NK-92 treated with Interleukin-12 subunit alpha and Interleukin-12 subunit beta, amount 100 ng/mL, for 24 hours (cell line): ENCODE measurements at regions not wholly inside any gene's neighbourhood (a gene's known extent, or its start where the extent isn't known, plus 50 kb on each side); places are given as distances from the start of the nearest gene placed in this dataset.
"Not testable (repeated sequence)": the region's sequence is repeated elsewhere in the genome, so short reads cannot be mapped to it uniquely, and the experiment has no call there.

Experiments
- DNase-seq: peaks from one replicate; lab custom pipeline; 2025; lab: John Stamatoyannopoulos, UW

DNA sequence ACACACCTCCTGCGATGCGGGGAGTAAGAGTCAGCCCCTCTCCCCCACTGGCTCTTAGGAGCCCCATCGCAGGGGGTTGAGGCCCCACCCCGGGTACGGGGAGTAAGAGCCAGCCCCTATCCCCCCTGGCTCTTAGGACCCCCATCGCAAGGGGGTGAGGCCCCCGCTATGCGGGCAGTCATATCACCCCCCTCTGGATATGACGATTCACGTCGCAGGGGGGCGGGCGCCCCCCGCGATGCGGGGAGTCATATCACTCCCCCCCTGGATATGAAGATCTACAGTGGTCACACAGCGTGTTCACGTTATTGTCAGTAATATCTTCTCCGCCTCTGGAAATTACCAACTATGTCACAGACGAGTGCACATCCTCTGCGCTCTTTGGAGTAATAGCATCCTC, 61.1 kb downstream of the DEFB131A start:
- DNase-seq, result not testable (repeated sequence)

DNA sequence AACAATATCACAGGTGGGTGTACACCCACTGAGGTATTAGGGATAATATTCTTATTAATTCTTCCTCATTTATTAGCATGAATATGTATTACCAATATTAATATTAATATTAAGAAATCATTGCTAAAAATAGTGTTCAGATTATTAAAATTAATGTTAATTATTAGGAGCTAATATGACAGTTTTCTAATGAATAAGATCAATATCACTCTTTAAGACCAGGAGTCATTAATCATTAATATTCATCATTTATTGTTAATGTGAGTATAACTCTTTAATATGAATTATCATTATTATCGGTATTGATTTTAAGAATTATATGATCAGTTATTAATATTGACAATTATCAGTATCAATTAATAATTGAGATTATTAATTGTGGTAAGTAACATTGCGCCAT, 62.5 kb downstream of the DEFB131A start:
- not testable (repeated sequence) for DNase-seq

DNA sequence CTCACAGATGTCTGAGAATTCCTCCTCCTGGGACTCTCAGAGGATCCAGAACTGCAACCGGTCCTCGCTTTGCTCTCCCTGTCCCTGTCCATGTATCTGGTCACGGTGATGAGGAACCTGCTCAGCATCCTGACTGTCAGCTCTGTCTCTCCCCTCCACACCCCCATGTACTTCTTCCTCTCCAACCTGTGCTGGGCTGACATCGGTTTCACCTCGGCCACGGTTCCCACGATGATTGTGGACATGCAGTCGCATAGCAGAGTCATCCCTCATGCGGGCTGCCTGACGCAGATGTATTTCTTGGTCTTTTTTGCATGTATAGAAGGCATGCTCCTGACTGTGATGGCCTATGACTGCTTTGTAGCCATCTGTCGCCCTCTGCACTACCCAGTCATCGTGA, 68.7 kb downstream of the DEFB131A start:
- not testable (repeated sequence) for DNase-seq

DNA sequence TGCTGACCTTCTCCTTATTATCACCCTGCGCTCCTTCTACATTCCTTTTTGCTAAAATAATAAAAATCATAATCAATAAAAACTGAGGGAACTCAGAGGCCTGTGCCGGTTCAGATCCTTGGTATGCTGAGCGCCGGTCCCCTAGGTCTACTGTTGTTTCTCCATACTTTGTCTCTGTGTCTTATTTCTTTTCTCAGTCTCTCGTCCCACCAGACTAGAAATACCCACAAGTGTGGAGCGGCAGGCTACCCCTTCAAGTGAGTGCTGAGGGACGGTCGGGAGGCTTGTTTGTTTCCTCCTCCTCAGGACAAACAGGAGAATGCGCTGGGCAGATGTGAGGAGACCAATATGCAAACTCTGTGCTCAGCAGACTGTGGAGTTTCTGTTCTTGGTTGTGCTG, 75.4 kb downstream of the DEFB131A start:
- not testable (repeated sequence) for DNase-seq

DNA sequence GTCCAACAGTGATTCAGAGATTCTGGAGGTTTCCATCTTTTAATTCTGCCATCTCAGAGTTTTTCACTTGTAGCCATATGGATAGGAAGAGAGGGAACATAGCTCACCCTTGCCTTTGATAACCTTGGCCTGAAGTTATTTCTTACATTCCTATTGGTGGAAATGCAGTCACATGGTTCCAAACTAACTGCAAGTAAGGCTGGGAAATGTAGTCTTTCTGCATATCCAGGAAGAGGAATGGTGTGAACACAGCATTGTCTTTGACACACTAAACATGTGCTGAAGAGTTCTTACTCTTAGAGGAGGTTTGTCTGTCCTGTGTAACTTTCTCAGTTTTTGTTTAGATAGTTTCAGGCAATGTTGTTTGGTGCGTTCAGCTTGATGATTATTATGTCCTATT, 78.7 kb downstream of the DEFB131A start:
- DNase-seq, result not testable (repeated sequence)

DNA sequence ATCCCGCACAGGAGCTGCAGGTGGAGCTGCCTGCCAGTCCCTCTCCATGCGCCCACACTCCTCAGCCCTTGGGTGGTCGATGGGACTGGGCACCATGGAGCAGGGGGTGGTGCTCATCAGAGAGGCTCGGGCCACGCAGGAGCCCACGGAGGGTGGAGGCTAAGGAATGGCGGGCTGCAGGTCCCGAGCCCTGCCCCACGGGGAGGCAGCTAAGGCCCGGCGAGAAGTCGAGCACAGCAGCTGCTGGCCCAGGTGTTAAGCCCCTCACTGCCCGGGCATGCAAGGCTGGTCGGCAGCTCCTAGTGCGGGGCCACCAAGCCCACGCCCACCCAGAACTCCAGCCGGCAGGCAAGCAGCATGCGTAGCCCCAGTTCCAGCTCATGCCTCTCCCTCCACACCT, 80.2 kb downstream of the DEFB131A start:
- not testable (repeated sequence) for DNase-seq

DNA sequence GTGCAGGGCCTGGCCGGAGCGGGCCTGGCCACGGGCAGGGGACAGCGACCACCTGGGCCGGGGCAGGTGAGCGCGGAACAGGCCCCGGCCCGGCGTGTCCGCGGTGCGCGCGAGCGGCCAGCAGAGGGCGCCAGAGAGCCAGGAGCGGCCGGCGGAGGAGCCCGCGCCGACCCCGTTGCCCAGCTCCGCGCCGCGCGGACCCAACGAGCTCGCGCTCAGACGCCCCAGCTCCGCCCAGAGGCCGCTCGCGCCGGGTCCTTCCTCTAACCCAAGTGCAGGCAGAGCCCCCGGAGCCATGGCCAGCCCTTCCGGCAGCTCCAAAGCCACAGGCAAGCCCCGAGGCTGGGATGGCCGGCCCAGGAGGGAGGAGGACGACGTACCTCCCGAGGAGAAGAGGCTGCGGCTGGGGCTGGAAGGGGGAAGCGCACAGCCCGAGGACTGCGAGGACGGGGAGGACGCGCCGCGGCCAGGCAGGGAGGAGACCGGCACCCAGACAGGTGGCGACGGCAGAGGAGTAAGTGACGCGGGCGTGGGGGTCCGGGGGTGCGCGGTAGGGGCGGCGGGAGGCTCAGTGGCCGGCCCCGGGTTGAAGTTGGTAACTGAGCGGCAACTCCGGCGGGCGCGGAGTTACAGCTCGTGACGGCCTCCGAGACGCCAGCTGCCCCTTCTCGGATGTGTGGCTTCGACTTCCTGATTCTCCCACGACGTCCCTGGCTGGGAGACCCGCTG, 88.1 kb downstream of the DEFB131A start:
- DNase-seq, result not testable (repeated sequence)

DNA sequence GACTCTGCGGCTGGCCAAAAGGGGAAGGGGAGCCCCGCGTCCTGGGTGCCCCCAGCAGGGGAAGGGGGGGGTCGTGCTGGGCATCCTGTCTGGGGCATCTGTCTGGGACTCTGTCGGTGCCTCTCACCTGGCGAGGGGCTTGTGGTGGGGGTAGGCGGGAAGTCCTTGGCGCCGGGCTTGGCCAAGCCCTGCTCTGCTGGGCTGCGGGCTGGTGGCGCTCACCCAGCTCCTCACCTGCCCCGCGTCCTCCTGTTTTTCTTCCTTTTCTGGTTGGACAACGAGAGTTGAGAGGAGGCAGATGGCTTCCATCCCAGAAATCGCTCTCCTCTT, 88.6 kb downstream of the DEFB131A start:
- DNase-seq, result not testable (repeated sequence)

DNA sequence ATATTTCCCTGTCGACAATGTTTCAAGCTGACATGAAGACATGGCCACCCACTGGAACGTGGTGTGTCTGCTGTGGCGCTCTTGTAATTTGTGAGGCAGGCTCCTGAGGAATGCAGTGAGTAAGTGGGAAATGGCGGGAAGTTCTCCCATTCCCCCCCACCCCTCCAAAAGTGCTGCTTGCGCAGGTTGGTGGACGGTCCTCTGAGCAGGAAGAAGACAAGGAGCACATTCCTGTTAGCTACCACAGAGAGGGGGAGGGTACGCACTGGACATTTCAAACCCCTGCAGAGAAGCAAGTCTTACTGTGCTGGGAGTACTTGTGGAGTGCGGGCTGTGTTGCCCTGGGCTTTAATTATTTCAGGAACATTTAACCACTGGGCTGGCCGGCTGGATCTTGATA, 92.9 kb downstream of the DEFB131A start:
- DNase-seq, result not testable (repeated sequence)

DNA sequence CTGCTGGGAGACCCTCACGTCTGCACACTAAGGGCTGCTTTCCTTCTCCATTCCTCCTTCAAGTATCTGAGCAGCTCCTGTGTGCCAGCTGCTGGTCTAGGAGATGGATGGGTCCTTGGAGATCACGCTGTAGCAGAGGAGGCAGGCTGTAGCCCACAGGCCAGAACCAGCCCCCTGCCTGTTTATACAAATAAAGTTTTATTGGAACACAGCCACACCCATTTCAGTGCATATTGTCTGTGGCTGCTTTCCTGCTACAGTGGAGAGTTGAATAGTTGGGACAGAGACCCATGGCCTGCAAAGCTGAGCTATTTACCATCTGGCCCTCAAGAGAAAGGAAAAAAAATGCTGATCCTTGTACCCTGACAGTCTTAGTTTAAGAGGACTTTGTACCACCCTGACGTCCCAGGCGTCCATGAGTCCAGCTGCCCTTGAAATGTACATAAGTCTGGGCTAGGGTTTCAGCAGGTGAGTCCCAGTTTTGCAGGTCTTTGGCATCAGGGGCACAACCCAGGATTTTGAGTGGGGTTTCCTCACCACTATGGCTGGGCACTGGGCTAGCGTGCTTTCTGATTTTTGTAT, 95.8 kb downstream of the DEFB131A start:
- DNase-seq, result not testable (repeated sequence)

DNA sequence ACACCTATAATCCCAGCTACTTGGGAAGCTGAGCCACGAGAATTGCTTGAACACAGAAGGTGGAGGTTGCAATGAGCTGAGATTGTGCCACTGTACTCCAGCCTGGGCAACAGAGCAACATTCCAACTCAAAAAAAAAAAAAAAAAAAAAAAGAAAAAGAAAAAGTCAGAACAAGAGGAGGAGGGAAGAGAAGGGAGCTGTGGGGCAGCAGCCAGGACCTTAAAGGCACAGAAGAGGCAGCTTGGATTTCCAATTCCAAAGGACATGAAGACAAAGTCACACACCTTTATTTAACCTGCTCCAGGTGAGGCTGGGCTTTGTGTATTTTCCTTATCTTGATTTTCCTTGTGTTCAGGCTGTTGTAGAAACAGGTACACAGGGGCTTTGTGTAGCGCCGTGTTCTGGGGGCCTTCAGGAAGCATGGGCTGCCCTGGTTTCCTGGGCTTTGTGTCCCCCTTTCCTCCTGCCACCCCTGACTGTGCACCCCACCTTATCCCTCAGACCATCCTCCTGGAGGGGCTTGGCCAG, 97.2 kb downstream of the DEFB131A start:
- not testable (repeated sequence) for DNase-seq

DNA sequence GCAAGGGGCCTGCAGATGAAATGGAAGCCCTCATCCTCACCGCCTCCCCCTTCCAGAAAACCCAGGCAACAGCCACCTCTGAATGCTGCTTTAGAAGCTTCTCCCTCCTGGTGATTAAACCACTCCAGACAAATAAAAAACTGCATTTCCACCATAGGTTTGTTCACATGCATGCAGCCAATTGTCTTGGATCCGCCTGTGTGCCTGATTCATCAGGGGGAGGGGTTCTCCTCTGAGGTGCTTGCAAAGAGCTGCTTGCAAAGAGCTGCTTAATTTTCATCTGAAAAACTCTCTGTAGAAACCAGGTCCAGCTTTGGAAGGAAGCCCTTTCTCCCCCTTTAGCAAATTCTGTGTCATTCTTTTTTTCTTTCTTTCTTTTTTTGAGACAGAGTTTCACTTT, 100.6 kb downstream of the DEFB131A start:
- DNase-seq, result not testable (repeated sequence)

DNA sequence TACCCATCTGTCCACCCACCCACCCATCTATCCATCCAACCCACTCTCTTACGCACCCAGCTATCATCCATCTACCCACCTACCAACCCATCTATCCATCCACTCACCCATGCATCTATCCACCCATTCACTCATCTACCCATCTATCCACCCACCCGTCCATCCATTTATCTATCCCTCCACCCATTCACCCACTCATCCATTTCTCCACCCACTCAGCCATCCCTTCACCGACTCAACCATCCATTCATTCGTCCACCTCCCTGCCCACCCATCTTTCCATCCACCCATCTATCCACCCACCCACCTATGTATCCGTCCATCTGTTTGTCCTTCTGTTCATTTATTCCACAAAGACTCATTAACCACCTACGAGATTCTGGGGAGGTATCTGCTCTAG, 103.3 kb downstream of the DEFB131A start:
- DNase-seq, result not testable (repeated sequence)

DNA sequence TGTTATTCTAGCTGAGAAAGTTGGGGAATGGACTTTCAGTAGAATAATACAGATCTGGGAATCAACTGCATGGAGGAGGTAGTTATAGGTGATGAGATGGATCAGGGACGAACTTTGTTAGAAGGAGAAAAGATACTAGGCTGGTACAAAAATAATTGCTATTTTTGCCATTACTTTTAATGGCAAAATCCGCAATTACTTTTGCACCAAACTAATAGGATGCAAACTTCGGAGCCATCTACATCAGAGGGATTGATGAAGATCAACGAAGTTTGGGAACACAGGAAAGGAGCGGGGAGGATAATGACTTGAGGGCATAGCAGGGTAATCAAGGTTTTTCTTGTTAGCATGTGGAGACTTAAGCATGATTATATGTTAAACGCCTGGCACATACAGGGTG, 111.9 kb downstream of the DEFB131A start:
- not testable (repeated sequence) for DNase-seq

DNA sequence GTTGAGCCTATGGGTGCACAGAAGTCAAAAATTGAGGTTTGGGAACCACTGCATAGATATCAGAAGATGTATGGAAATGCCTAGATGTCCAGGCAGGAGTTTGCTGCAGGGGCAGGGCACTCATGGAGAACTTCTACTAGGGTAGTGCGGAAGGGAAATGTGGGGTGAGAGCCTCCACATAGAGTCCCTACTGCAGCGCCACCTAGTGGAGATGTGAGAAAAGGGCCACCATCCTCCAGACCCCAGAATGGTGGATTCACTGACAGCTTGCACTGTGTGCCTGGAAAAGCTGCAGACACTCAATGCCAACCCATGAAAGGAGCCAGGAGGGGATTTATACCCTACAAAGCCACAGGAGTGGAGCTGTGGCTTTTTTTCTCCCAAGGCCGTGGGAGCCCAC, 133.7 kb downstream of the DEFB131A start:
- not testable (repeated sequence) for DNase-seq

DNA sequence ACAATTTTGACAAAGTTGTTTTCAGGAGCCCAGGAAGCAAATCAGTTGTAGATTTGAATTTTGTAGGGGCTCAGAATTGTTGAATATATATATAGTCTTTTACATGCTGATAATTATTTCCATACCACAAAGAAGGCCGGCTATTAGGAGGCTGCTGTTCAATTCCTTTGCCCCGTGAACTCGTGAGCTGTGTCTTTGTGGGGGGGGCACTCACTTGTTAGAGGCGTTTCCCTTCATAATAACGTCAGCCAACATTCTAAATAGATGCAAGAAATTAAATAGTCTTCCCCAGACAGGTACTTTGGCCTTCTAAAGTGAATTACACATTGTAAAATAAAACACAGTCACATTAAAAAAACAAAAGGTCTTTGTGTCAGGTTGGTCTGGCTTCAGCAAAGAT, 138.7 kb downstream of the DEFB131A start:
- not testable (repeated sequence) for DNase-seq

DNA sequence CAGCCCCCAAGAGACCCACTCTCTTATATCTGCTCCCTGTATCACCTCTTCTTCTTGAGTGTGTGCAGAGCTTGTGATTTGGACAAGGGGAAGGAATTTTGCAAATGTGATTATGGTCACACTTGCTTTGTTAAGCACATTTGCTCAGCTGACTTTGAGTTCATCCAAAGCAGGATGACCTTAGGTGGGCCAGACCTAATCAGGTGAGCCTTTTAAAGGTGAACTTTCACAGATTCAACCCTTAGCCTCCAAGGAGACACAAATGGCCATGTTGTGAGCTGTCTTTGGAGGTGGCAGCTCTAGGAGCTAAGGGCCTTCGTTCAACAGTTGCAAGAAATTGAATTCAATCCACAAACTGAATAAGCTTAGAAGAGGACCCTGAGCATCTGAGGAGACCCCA, 147.8 kb downstream of the DEFB131A start:
- DNase-seq, result no peak

DNA sequence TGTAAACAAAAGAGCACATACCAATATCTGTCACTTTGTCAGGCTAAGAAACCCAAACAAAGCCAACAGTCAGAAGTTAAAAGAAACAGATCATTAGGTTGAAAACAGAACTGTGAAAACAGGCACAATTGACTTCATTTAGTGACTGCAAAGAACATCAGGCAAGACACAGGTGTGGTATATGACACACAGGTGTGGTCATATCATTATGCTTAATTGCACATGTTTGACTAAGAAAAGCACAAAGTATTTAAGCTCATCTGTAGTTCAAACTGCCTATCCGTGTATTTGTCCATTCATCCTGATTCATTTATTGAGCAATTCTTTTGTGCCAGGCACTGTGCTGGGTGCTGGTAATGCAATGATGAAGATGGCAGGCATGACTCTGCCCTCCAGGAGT, 150.7 kb downstream of the DEFB131A start:
- no peak for DNase-seq

DNA sequence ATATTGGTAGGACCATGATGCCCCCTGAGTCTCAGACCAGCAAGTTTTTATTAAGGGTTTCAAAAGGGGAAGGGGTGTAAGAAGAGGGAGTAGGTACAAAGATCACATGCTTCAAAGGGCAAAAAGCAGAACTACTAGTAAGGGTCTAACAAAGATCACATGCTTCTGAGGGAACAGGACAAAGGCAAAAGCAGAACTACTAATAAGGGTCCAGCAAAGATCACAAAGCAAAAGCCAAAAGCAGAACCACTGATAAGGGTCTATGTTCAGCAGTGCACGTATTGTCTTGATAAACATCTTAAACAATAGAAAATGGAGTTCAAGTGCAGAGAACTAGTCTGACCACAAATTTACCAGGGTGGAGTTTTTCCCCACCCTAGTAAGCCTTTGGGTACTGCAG, 151.3 kb downstream of the DEFB131A start:
- DNase-seq, result not testable (repeated sequence)

DNA sequence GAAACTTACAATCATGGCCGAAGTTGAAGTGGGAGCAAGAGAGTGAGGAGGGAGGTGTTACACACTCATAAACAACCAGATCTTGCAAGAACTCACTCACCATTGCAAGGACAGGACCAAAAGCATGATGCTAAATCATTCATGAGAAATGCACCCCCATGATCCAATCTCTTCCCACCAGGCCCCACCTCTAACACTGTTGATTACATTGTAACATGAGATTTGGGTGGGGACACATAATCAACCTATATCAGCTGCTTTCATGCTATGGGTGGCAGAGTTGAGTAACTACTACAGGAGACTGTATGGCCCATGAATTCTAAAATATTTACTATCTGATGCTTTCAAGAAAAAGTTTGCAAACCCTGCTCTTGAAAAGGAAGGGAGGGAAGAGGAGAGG, 155.1 kb downstream of the DEFB131A start:
- DNase-seq, result no peak

DNA sequence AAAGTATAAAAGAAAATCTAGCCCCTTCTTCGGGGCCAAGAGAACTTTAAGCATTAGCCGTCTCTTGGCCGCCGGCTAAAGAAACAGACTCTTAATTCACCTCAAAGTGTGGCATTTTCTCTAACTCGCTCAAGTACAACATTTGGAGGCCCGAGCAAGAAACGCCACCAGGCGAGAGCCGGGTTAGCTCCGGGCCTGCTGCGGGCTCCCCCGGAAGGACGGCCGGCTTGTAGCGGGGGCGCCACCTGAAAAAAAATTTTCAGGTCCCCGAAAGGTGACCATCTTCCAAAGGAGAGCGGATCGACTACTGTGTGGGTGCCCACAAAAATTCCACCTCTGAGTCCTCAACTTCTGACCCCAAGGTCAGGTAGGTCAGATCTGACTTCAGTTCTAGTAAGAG, 156.0 kb downstream of the DEFB131A start:
- no peak for DNase-seq

DNA sequence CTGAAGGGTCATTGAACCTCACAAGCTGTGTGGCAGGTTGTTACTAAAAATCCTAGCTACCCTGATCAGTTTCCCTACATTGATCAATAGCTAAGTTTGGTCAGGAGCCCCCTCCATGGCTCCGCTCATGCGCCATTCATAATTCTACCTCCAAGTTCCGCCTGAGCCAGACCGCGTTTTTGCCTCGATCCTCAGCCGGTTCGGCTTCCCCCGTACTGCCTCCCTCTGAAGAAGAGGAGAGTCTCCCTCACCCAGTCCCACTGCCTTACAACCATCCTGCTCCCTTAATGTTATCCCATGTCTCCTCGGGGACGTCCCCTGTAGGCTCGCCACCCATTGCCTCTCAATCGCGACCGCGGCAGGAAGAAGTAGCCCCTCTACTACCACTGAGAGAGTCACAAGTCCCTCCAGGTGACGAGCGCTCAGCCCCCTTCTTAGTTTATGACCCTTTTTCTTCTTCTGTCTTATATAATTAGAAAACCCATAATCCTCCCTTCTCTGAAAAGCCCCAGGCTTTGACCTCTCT, 158.2 kb downstream of the DEFB131A start:
- no peak for DNase-seq
